MCF 10A (cell line): ENCODE measurements at regions not wholly inside any gene's neighbourhood (a gene's known extent, or its start where the extent isn't known, plus 50 kb on each side); places are given as distances from the start of the nearest gene placed in this dataset.

Source experiments
- BruUV-seq: library from RNA; stranded (reverse); fragments of 400-500 nt; replicated peaks from 2 replicates; lab custom pipeline; 2021; lab: Mats Ljungman, UMichigan
- CTCF ChIA-PET: fragments of 300-600 bp; sonication (Branson Sonifier 250); formaldehyde crosslinking; extraction: SDS; loops from one replicate; lab custom pipeline; 2021; ENCODE audit warnings: antibody characterized with exemption, inconsistent platforms; lab: Yijun Ruan, JAX
- POLR2A ChIA-PET: fragments of 300-600, 350-650 bp; sonication (Branson Sonifier 250); formaldehyde crosslinking; extraction: SDS; loops from one replicate; lab custom pipeline; 2020; ENCODE audit warnings: antibody characterized with exemption, inconsistent platforms; lab: Yijun Ruan, JAX
- DNase-seq: peaks from one replicate; pipeline ENCODE4 v3.0.0-alpha.2; 2018; ENCODE audit not compliant: unreplicated experiment
- H3K27ac Mint-ChIP-seq: one replicate; pipeline ENCODE4 v1.8.0; 2022; ENCODE audit warnings: mild to moderate bottlenecking, low read depth, mixed read lengths; ENCODE audit not compliant: unreplicated experiment
- H3K27me3 Mint-ChIP-seq: one replicate; pipeline ENCODE4 v1.8.0; 2022; ENCODE audit warnings: mixed read lengths; ENCODE audit not compliant: insufficient read depth, unreplicated experiment
- H3K36me3 Mint-ChIP-seq: one replicate; pipeline ENCODE4 v1.8.0; 2022; ENCODE audit warnings: mild to moderate bottlenecking, moderate library complexity, mixed read lengths; ENCODE audit not compliant: insufficient read depth, unreplicated experiment
- H3K4me1 Mint-ChIP-seq: one replicate; pipeline ENCODE4 v1.8.0; 2022; ENCODE audit warnings: mixed read lengths; ENCODE audit not compliant: insufficient read depth, unreplicated experiment
- H3K4me3 Mint-ChIP-seq: one replicate; pipeline ENCODE4 v1.8.0; 2022; ENCODE audit warnings: mild to moderate bottlenecking, moderate library complexity, mixed read lengths; ENCODE audit not compliant: unreplicated experiment
- H3K9me3 Mint-ChIP-seq: one replicate; pipeline ENCODE4 v1.8.0; 2022; ENCODE audit warnings: mixed read lengths; ENCODE audit not compliant: unreplicated experiment
- intact Hi-C: fragments of 100-400 bp; cut with micrococcal nuclease; formaldehyde crosslinking; loops from 2 replicates; pipeline ENCODE4 v1.14.1; 2022
- TF ChIP-seq, protein P1 (sequence below): fragments of 200-600 bp; IDR thresholded peaks from one replicate; pipeline ENCODE4 v1.8.0; 2022; ENCODE audit warnings: antibody characterized with exemption, mild to moderate bottlenecking; ENCODE audit not compliant: unreplicated experiment

- H3K27ac Mint-ChIP-seq: no peak overlapping the region
- ChIA-PET POLR2A (no interaction called here), CTCF (interaction anchor here (7.2 to 7.3 kb wide), 2 partner anchors 402 to 518 kb away, joined by 95 to 136 read pairs; partner anchors contain the start of gene TRPC7)
- no peaks in the 10 kb centered on the region for H3K9me3 Mint-ChIP-seq
- H3K4me3 Mint-ChIP-seq: no peak overlapping the region
- no TSS peak for BruUV-seq
- H3K4me1 Mint-ChIP-seq: peaks cover 5% of the 10 kb centered on the region
- intact Hi-C loops: no loop called here
- DNase-seq: peak; percentile 27
- no peaks in the 10 kb centered on the region for H3K36me3 Mint-ChIP-seq
- TF ChIP-seq, protein P1, sequence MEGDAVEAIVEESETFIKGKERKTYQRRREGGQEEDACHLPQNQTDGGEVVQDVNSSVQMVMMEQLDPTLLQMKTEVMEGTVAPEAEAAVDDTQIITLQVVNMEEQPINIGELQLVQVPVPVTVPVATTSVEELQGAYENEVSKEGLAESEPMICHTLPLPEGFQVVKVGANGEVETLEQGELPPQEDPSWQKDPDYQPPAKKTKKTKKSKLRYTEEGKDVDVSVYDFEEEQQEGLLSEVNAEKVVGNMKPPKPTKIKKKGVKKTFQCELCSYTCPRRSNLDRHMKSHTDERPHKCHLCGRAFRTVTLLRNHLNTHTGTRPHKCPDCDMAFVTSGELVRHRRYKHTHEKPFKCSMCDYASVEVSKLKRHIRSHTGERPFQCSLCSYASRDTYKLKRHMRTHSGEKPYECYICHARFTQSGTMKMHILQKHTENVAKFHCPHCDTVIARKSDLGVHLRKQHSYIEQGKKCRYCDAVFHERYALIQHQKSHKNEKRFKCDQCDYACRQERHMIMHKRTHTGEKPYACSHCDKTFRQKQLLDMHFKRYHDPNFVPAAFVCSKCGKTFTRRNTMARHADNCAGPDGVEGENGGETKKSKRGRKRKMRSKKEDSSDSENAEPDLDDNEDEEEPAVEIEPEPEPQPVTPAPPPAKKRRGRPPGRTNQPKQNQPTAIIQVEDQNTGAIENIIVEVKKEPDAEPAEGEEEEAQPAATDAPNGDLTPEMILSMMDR: no peak
- peaks cover 13% of the 10 kb centered on the region for H3K27me3 Mint-ChIP-seq
These were observed 401.1 kb upstream of the TRPC7 start for GRCh38 chr5:136766456-136766855.

DNA sequence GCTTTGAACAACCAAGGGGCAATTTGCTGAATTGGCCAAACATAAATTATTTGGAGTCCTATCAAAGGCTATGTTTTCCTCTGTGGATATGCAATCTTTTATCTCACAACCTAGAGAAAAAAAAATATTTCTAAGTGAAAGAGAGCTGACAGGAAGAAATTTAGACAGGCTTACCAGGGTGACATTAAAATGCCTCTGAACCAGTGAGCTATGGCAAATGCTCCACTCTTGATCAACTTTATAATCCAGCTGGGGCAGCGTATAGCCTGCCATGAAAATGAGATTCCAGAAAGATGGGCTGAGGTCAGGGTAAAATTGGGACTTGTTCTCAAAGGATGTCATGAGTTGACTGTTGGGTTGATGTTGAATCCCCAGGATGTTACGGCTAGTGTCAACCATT lies 399.3 kb upstream of the TRPC7 start:
- ChIA-PET CTCF (interaction anchor here (0.7 to 2.0 kb wide), 3 partner anchors 33 to 530 kb away, joined by 3 to 9 read pairs (median 3); no protein-coding TSS in a partner anchor), POLR2A (no interaction called here)
- H3K27ac Mint-ChIP-seq: no peak overlapping the region
- DNase-seq: no peak
- H3K4me3 Mint-ChIP-seq: no peak overlapping the region
- no peaks in the 10 kb centered on the region for H3K9me3 Mint-ChIP-seq
- H3K4me1 Mint-ChIP-seq: peaks cover 5% of the 10 kb centered on the region
- no TSS peak for BruUV-seq
- intact Hi-C loops: no loop called here
- TF ChIP-seq, protein P1: no peak
- H3K36me3 Mint-ChIP-seq: no peaks in the 10 kb centered on the region
- peaks cover 9% of the 10 kb centered on the region for H3K27me3 Mint-ChIP-seq

DNA sequence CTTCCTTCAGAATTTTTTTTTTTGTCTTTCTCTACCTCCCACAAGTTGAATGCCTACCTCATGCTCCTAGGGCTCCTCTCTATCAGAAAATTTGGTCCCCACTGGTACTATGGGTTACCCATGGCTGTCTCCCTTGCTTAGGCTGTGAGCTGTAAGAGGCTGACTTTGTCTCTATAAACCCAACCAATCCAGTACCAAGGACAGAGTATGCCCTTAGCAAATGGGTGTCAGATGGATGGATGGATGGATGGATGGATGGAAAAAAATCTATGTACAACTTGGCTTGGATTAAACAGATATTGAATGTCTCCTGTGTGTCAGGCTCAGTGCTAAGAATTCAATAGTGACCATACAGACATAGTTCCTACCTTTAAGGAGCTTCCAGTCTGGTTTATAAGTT lies 398.2 kb upstream of the TRPC7 start:
- TF ChIP-seq, protein P1: no peak
- no TSS peak for BruUV-seq
- Mint-ChIP-seq H3K4me1 (peaks cover 5% of the 10 kb centered on the region), H3K4me3 (no peak overlapping the region), H3K36me3 (no peaks in the 10 kb centered on the region), H3K9me3 (no peaks in the 10 kb centered on the region), H3K27me3 (peaks cover 19% of the 10 kb centered on the region), H3K27ac (no peak overlapping the region)
- intact Hi-C loops: no loop called here
- ChIA-PET CTCF (interaction anchor here (0.6 to 2.0 kb wide), 4 partner anchors 75 to 515 kb away, joined by 3 to 9 read pairs (median 3); no protein-coding TSS in a partner anchor), POLR2A (interaction anchor here (0.7 kb wide), 1 partner anchor 14 kb away, joined by 4 read pairs; no protein-coding TSS in a partner anchor)
- DNase-seq: no peak

GRCh38 chr5:136754216-136754615 lies 388.9 kb upstream of the TRPC7 start:
- intact Hi-C loops: no loop called here
- no TSS peak for BruUV-seq

More at GRCh38 chr5:136754216-136754615, 388.9 kb upstream of the TRPC7 start:
- Mint-ChIP-seq H3K4me1 (no peaks in the 10 kb centered on the region), H3K9me3 (no peaks in the 10 kb centered on the region), H3K27ac (no peak overlapping the region), H3K4me3 (no peak overlapping the region), H3K27me3 (peaks cover 61% of the 10 kb centered on the region), H3K36me3 (no peaks in the 10 kb centered on the region)
- TF ChIP-seq, protein P1: no peak
- no peak for DNase-seq
- POLR2A ChIA-PET: no interaction called here
- CTCF ChIA-PET: interaction anchor here (0.5 to 2.2 kb wide), 5 partner anchors 14 to 389 kb away, joined by 3 to 8 read pairs (median 3); no protein-coding TSS in a partner anchor
